WI38 (cell line): ENCODE measurements at regions not wholly inside any gene's neighbourhood (a gene's known extent, or its start where the extent isn't known, plus 50 kb on each side); places are given as distances from the start of the nearest gene placed in this dataset.
A peak's percentile ranks its signal among the peaks of the same experiment; 100 is the strongest.

Experiments
- H3K4me3 ChIP-seq: 2 replicates; pipeline ENCODE4 v1.5.1; 2011; ENCODE audit warnings: low read depth, mild to moderate bottlenecking, control low read depth, low read length
- CTCF ChIP-seq: IDR thresholded peaks from 2 replicates; pipeline ENCODE4 v1.5.1; 2012; ENCODE audit warnings: low read depth, mild to moderate bottlenecking, control low read depth, low read length

DNA sequence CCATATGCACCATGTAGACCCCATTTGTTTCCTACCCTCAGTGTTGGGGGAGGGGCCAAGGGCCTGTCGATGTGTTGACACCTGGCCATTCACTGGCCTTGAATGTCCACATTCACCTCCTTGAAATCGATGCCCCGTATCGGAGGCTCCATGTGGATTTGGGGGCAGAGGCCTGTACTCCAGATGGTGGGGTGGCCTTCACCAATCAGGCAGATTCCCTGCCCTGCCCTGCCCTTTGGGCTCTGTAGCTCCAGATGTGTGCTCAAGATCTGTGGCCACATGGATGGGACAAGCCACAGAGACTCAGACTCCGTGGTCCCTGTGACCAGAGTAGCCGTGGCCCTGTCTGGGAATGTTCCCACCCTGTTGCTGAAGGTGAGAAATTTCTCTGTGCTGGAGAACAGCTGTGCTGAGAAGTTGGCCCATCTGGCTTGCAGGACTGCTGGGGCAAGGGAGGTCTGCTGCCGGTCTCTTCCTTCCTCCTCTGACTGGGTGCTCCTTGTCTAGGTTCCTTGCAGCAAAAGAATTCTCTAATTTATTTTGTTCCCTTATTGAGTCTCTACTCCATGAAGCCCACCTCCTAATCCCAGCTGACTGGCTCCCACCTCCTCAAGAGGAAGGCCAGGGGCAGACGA lies 221.3 kb downstream of the SEC14L1 start:
- TF ChIP-seq CTCF, result no peak
- no peak overlapping the region for H3K4me3 ChIP-seq

- TF ChIP-seq CTCF, result no peak
- no peak overlapping the region for H3K4me3 ChIP-seq
Observed at GRCh38 chr17:77363821-77364361, 223.1 kb downstream of the SEC14L1 start.

DNA sequence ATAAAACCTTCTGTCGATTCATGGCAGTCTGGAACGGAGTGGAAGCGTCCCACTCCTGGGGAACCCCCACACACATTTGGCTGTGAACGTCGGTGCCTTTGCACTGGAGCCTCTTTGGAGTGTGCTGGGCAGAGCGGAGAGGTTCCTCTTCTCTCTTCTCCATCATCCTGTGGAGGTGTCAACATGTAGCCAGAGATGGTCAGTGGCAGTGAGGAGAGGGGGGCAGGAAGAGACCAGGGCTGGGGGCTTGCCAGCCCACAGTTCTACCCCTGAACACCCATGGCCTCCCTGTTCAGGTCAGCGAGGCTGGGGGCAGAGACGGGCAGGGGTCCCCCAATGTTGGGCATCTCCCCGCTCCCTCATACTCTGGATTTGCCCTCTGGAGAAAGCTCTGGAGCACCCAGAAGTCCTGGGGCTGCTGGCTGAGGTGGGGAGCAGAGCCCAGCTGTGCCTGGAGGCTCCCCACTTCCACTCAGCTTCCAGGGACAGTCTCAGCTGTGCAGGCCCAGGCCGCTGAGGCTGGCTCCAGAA lies 223.7 kb downstream of the SEC14L1 start:
- no peak overlapping the region for H3K4me3 ChIP-seq

GRCh38 chr17:77364941-77365583 lies 224.3 kb downstream of the SEC14L1 start:
- TF ChIP-seq CTCF, result no peak

More for the DNA sequence above, 223.7 kb downstream of the SEC14L1 start:
- no peak for TF ChIP-seq CTCF

GRCh38 chr17:77365584-77366186 lies 224.9 kb downstream of the SEC14L1 start:
- H3K4me3 ChIP-seq, result 0 out of 2 replicates have a peak overlapping the region, but pooled peaks have one; percentile 3
- TF ChIP-seq CTCF, result no peak

More at GRCh38 chr17:77364941-77365583, 224.3 kb downstream of the SEC14L1 start:
- H3K4me3 ChIP-seq, result no peak overlapping the region

DNA sequence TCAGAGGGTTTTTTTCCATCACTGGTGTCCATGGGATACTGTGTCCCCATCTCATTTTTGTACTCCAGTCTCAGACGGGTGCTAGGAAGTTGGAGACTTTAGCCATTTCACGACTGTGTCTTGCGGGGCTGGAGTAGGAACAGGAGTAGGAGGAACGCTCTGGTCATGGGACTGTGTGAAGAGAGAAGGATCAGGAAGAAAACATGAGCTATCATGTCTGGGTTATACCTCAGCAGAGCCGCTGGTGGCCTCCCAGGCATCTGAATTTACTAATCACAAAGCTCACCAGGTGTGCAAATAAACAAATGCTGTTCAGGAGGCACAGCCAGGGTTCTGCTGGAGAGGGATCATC lies 225.4 kb downstream of the SEC14L1 start:
- TF ChIP-seq CTCF, result no peak
- no peak overlapping the region for H3K4me3 ChIP-seq
